ENCODE measurements at regions not wholly inside any gene's neighbourhood (a gene's known extent, or its start where the extent isn't known, plus 50 kb on each side); places are given as distances from the start of the nearest gene placed in this dataset.

DNA sequence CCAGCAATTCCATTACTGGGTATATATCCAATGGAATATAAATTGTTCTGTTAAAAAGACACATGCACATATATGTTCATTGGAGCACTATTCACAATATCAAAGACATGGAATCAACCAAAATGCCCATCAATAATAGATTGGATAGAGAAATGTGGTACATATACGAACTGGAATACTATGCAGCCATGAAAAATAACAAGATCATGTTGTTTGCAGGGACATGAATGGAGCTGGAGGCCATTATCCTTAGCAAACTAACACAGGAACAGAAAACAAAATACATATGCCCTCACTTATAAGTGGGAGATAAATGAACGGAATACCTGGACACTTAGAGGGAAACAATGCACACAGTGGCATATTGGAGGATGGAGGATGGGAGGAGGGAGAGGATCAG is 355.8 kb downstream of the CCDC85A start:
- Mint-ChIP-seq H3K36me3 (ENCODE audit: insufficient read depth in 1 of 3, low read depth in 3 of 3) (no peaks in the 10 kb centered on the region), H3K4me1 (no peaks in the 10 kb centered on the region), H3K27ac (no peak overlapping the region), H3K4me3 (no peak overlapping the region), H3K9me3 (peaks cover 0 to 6% of the 10 kb centered on the region in 2 experiments; a peak in 3 of 5 replicates), H3K27me3 (ENCODE audit: low read depth) (no peaks in the 10 kb centered on the region; the same call in 1 of the 2 replicates)
- H3K18ac ChIP-seq (ENCODE audit: insufficient read length, low read depth, low read length): no peak overlapping the region
- TF ChIP-seq, protein P1, sequence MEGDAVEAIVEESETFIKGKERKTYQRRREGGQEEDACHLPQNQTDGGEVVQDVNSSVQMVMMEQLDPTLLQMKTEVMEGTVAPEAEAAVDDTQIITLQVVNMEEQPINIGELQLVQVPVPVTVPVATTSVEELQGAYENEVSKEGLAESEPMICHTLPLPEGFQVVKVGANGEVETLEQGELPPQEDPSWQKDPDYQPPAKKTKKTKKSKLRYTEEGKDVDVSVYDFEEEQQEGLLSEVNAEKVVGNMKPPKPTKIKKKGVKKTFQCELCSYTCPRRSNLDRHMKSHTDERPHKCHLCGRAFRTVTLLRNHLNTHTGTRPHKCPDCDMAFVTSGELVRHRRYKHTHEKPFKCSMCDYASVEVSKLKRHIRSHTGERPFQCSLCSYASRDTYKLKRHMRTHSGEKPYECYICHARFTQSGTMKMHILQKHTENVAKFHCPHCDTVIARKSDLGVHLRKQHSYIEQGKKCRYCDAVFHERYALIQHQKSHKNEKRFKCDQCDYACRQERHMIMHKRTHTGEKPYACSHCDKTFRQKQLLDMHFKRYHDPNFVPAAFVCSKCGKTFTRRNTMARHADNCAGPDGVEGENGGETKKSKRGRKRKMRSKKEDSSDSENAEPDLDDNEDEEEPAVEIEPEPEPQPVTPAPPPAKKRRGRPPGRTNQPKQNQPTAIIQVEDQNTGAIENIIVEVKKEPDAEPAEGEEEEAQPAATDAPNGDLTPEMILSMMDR (conservative IDR thresholded peaks at IDR 0.05): no peak
- no peak overlapping the region for H4K5ac ChIP-seq (ENCODE audit: insufficient read length, low read depth, low read length)
- no peak overlapping the region for H2AK5ac ChIP-seq (ENCODE audit: insufficient read length, low read length)
- H2BK15ac ChIP-seq (ENCODE audit: low read depth, low read length): no peak overlapping the region
- H3K23me2 ChIP-seq (ENCODE audit: insufficient read length, low read depth, low read length, poor library complexity, severe bottlenecking): no peaks in the 10 kb centered on the region
- no peak overlapping the region for H3K27ac ChIP-seq (ENCODE audit: insufficient read length, low read depth, low read length)
- no peak overlapping the region for H2BK20ac ChIP-seq (ENCODE audit: low read depth, low read length, poor library complexity, severe bottlenecking)
- no peak overlapping the region for H3K23ac ChIP-seq (ENCODE audit: insufficient read length, low read depth, low read length)
- DNase-seq: no peak
- no peak overlapping the region for H4K91ac ChIP-seq (ENCODE audit: insufficient read length, low read depth, low read length)
- no peaks in the 10 kb centered on the region for H4K20me1 ChIP-seq (ENCODE audit: control insufficient read depth, insufficient read depth, insufficient read length)
- H3K27me3 ChIP-seq (ENCODE audit: insufficient read depth, low read length): no peaks in the 10 kb centered on the region
- no CpG with 5 or more reads among the region's 2 CpGs for WGBS (ENCODE audit: extremely low coverage, insufficient read length, low lambda C conversion rate)
- H3K14ac ChIP-seq (ENCODE audit: insufficient read depth, low read length): no peak overlapping the region
- no peaks in the 10 kb centered on the region for H3K79me2 ChIP-seq (ENCODE audit: insufficient read depth, low read length)
- no peaks in the 10 kb centered on the region for H3K9me3 ChIP-seq (ENCODE audit: control insufficient read depth, low read depth, low read length)
- H2BK5ac ChIP-seq (ENCODE audit: insufficient read length, low read length): no peak overlapping the region
- H3K4ac ChIP-seq (ENCODE audit: low read depth, low read length): no peak overlapping the region
- no peak overlapping the region for H3K9ac ChIP-seq (ENCODE audit: extremely low read depth, insufficient read length, low read length)
- H3K4me1 ChIP-seq (ENCODE audit: insufficient read depth, low read length): no peaks in the 10 kb centered on the region
- no peak overlapping the region for H2BK120ac ChIP-seq (ENCODE audit: low read depth, low read length, poor library complexity, severe bottlenecking)
- H3K79me1 ChIP-seq (ENCODE audit: insufficient read depth, low read depth, low read length, poor library complexity, severe bottlenecking): no peaks in the 10 kb centered on the region
- H3T11ph ChIP-seq (ENCODE audit: low read length): no peak overlapping the region
- H2BK12ac ChIP-seq (ENCODE audit: insufficient read length, low read depth, low read length): no peak overlapping the region
- H4K8ac ChIP-seq (replicated peaks; ENCODE audit: insufficient read length, low read depth, low read length): no peak overlapping the region
- no peak overlapping the region for H2AFZ ChIP-seq (ENCODE audit: low read length)
- H3K4me2 ChIP-seq (ENCODE audit: insufficient read depth, insufficient read length, low read length): no peak overlapping the region
- no peak overlapping the region for H3K56ac ChIP-seq (ENCODE audit: insufficient read length, low read depth, low read length)

Measured in H9 (cell line).